ENCODE measurements at regions not wholly inside any gene's neighbourhood (a gene's known extent, or its start where the extent isn't known, plus 50 kb on each side); places are given as distances from the start of the nearest gene placed in this dataset.
"Not testable (repeated sequence)": the region's sequence is repeated elsewhere in the genome, so short reads cannot be mapped to it uniquely, and the experiment has no call there.

- DNase-seq (ENCODE audit: extremely low spot score), result no peak
- POLR2A ChIA-PET, result no interaction called here
- TF ChIP-seq, protein P1, sequence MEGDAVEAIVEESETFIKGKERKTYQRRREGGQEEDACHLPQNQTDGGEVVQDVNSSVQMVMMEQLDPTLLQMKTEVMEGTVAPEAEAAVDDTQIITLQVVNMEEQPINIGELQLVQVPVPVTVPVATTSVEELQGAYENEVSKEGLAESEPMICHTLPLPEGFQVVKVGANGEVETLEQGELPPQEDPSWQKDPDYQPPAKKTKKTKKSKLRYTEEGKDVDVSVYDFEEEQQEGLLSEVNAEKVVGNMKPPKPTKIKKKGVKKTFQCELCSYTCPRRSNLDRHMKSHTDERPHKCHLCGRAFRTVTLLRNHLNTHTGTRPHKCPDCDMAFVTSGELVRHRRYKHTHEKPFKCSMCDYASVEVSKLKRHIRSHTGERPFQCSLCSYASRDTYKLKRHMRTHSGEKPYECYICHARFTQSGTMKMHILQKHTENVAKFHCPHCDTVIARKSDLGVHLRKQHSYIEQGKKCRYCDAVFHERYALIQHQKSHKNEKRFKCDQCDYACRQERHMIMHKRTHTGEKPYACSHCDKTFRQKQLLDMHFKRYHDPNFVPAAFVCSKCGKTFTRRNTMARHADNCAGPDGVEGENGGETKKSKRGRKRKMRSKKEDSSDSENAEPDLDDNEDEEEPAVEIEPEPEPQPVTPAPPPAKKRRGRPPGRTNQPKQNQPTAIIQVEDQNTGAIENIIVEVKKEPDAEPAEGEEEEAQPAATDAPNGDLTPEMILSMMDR (IDR thresholded peaks at IDR 0.05; ENCODE audit: control extremely low read depth, extremely low read depth, low read depth, missing control alignments), result no peak
- CTCF ChIA-PET, result no interaction called here
Observed at GRCh38 chr2:2726163-2726562, 395.1 kb upstream of the MYT1L start.

DNA sequence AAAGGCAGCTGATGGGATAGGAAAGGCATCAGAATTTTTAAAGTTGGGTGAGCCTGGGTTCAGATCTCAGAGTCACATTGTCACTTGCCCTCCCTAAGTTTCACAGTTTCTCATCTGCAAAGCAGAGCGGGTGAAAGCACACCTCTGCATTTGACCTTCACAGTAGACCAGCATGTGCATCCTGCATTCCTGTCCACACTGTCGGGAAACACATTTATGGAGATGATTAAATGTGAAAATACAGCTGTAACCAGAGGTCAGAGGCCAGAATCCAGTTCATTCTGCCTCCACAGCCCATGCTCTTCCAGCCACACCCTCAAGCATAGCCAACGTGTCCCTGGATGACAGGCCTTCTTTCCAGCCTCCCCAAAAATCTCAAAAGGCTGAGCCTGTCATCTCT is 392.0 kb upstream of the MYT1L start:
- no peak for DNase-seq (ENCODE audit: extremely low spot score)
- TF ChIP-seq, protein P1 (IDR thresholded peaks at IDR 0.05; ENCODE audit: control extremely low read depth, extremely low read depth, low read depth, missing control alignments), result no peak
- ChIA-PET CTCF (no interaction called here), POLR2A (no interaction called here)

GRCh38 chr2:2721296-2721835 is 390.3 kb upstream of the MYT1L start:
- ChIA-PET CTCF (no interaction called here), POLR2A (no interaction called here)
- TF ChIP-seq, protein P1 (IDR thresholded peaks at IDR 0.05; ENCODE audit: control extremely low read depth, extremely low read depth, low read depth, missing control alignments), result no peak
- no peak for DNase-seq (ENCODE audit: extremely low spot score)

DNA sequence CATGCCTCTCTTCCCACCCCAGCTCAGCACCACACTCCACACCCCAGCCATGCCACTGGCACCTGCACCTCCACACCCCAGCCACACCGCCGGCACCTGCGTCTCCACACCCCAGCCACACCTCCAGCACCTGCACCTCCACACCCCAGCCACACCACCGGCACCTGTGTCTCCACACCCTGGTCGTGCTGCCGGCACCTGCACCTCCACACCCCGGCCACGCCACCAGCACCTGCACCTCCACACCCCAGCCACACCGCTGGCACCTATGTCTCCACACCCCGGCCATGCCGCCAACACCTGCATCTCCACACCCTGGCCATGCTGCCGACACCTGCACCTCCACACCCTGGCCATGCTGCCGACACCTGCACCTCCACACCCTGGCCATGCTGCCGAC is 389.7 kb upstream of the MYT1L start:
- POLR2A ChIA-PET; DNase-seq (ENCODE audit: extremely low spot score); CTCF ChIA-PET: not testable (repeated sequence)

- TF ChIP-seq, protein P1 (IDR thresholded peaks at IDR 0.05; ENCODE audit: control extremely low read depth, extremely low read depth, low read depth, missing control alignments), result no peak
- CTCF ChIA-PET, result no interaction called here
- POLR2A ChIA-PET, result no interaction called here
- no peak for DNase-seq (ENCODE audit: extremely low spot score)
Observed at GRCh38 chr2:2720351-2720750, 389.3 kb upstream of the MYT1L start.

DNA sequence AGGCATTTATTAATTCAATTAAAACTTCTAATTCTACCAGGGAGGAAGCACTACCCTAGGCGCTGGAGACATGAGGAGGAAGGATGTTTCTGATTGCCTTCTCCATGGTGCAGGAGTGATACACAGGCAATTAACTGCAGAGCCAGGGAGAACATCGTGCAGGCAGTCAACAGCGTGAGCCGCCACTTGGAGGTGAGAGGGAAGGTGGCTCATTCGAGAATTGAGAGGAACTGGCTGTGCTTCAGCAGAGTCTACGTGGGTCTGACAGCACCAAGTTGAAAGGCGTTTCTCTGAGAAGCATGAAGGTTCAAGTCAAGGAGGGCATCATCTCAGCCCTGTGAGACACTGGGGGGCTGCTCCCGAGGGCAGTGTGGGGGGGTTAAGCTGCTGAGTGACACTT is 388.7 kb upstream of the MYT1L start:
- TF ChIP-seq, protein P1 (IDR thresholded peaks at IDR 0.05; ENCODE audit: control extremely low read depth, extremely low read depth, low read depth, missing control alignments), result no peak
- CTCF ChIA-PET, result no interaction called here
- POLR2A ChIA-PET, result no interaction called here
- no peak for DNase-seq (ENCODE audit: extremely low spot score)

- ChIA-PET CTCF (no interaction called here), POLR2A (no interaction called here)
- DNase-seq (ENCODE audit: extremely low spot score), result no peak
- TF ChIP-seq, protein P1 (IDR thresholded peaks at IDR 0.05; ENCODE audit: control extremely low read depth, extremely low read depth, low read depth, missing control alignments), result no peak
Observed at GRCh38 chr2:2719015-2719414, 387.9 kb upstream of the MYT1L start.
